SK-N-SH treated with all-trans-retinoic acid at 6 μM for 48 hours (cell line): ENCODE measurements at regions not wholly inside any gene's neighbourhood (a gene's known extent, or its start where the extent isn't known, plus 50 kb on each side); places are given as distances from the start of the nearest gene placed in this dataset.

Source experiments
- ATAC-seq: fragments of 200-7000 bp; cut with Tn5 transposase; 3 replicates; pipeline ENCODE4 v1.9.1; 2020; ENCODE audit warnings: mild to moderate bottlenecking, moderate library complexity
- ARNTL ChIP-seq: fragments of 450-650 bp; formaldehyde crosslinking; IDR thresholded peaks from 2 replicates; pipeline ENCODE4 v1.5.0; 2020; ENCODE audit warnings: low read depth, mild to moderate bottlenecking, moderate library complexity, borderline replicate concordance
- BACH2 ChIP-seq: fragments of 250-450 bp; sonication (Bioruptor Pico); IDR thresholded peaks from 2 replicates; pipeline ENCODE4 v1.9.0; 2021; ENCODE audit warnings: mild to moderate bottlenecking, borderline replicate concordance
- CSDC2 ChIP-seq: fragments of 250-450 bp; sonication (Bioruptor Pico); IDR thresholded peaks from 2 replicates; pipeline ENCODE4 v1.5.0; 2020; ENCODE audit warnings: mild to moderate bottlenecking, moderate library complexity
- ESRRG ChIP-seq: fragments of 250-450 bp; sonication (Bioruptor Pico); IDR thresholded peaks from 2 replicates; pipeline ENCODE4 v1.6.1; 2021; ENCODE audit warnings: mild to moderate bottlenecking
- GLIS3 ChIP-seq: fragments of 250-450 bp; sonication (Bioruptor Pico); IDR thresholded peaks from 2 replicates; pipeline ENCODE4 v1.5.0; 2020; ENCODE audit warnings: mild to moderate bottlenecking, moderate library complexity
- ISL1 ChIP-seq: fragments of 250-450 bp; sonication (Bioruptor Pico); IDR thresholded peaks from 2 replicates; pipeline ENCODE4 v2.1.2; 2022; ENCODE audit warnings: mild to moderate bottlenecking, moderate library complexity
- OSR1 ChIP-seq: fragments of 250-450 bp; sonication (Bioruptor Pico); IDR thresholded peaks from 2 replicates; pipeline ENCODE4 v1.8.0; 2022; ENCODE audit warnings: moderate library complexity, mild to moderate bottlenecking, inconsistent platforms
- POU6F1 ChIP-seq: fragments of 250-450 bp; sonication (Bioruptor Pico); IDR thresholded peaks from 2 replicates; pipeline ENCODE4 v1.8.0; 2021; ENCODE audit warnings: low read depth, mild to moderate bottlenecking, moderate library complexity, borderline replicate concordance
- PPARA ChIP-seq: fragments of 250-450 bp; sonication (Bioruptor Pico); IDR thresholded peaks from 2 replicates; pipeline ENCODE4 v1.5.0; 2020; ENCODE audit warnings: mild to moderate bottlenecking, borderline replicate concordance
- RARB ChIP-seq: fragments of 250-450 bp; sonication (Bioruptor Pico); IDR thresholded peaks from 2 replicates; pipeline ENCODE4 v1.8.0; 2021; ENCODE audit warnings: mild to moderate bottlenecking, moderate library complexity
- SNAI2 ChIP-seq: fragments of 250-450 bp; sonication (Bioruptor Pico); IDR thresholded peaks from 2 replicates; pipeline ENCODE4 v1.5.0; 2020; ENCODE audit warnings: mild to moderate bottlenecking, moderate library complexity
- TCF4 ChIP-seq: fragments of 250-450 bp; sonication (Bioruptor Pico); IDR thresholded peaks from 2 replicates; pipeline ENCODE4 v1.8.0; 2021; ENCODE audit warnings: mild to moderate bottlenecking, moderate library complexity, borderline replicate concordance
- TOX ChIP-seq: fragments of 250-450 bp; sonication (Bioruptor Pico); IDR thresholded peaks from 2 replicates; pipeline ENCODE4 v1.8.0; 2021; ENCODE audit warnings: mild to moderate bottlenecking, moderate library complexity, borderline replicate concordance
- TSHZ2 ChIP-seq: fragments of 250-450 bp; sonication (Bioruptor Pico); IDR thresholded peaks from 2 replicates; pipeline ENCODE4 v1.5.0; 2020; ENCODE audit warnings: mild to moderate bottlenecking, moderate library complexity
- ZC3H10 ChIP-seq: fragments of 250-450 bp; sonication (Bioruptor Pico); IDR thresholded peaks from 2 replicates; pipeline ENCODE4 v1.5.1; 2021; ENCODE audit warnings: mild to moderate bottlenecking, moderate library complexity
- ZFP3 ChIP-seq: fragments of 250-450 bp; sonication (Bioruptor Pico); IDR thresholded peaks from 2 replicates; pipeline ENCODE4 v1.5.0; 2020; ENCODE audit warnings: mild to moderate bottlenecking, moderate library complexity
- ZFP30 ChIP-seq: fragments of 450-650 bp; formaldehyde crosslinking; IDR thresholded peaks from 2 replicates; pipeline ENCODE4 v1.5.0; 2022; ENCODE audit warnings: mild to moderate bottlenecking, moderate library complexity
- ZNF565 ChIP-seq: fragments of 450-650 bp; formaldehyde crosslinking; conservative IDR thresholded peaks from 2 replicates; pipeline ENCODE4 v1.5.0; 2020; ENCODE audit warnings: low read depth, mild to moderate bottlenecking, moderate library complexity
- ZNF70 ChIP-seq: fragments of 450-650 bp; formaldehyde crosslinking; IDR thresholded peaks from 2 replicates; pipeline ENCODE4 v1.5.0; 2020; ENCODE audit warnings: mild to moderate bottlenecking, moderate library complexity
- ZNF8 ChIP-seq: fragments of 450-650 bp; formaldehyde crosslinking; IDR thresholded peaks from 2 replicates; pipeline ENCODE4 v1.5.0; 2020; ENCODE audit warnings: mild to moderate bottlenecking, moderate library complexity

- TF ChIP-seq ESRRG (CRISPR knock-in tag) (no peak), PPARA (CRISPR knock-in tag) (no peak), GLIS3 (no peak), ZFP30 (CRISPR knock-in tag) (no peak), ISL1 (CRISPR knock-in tag) (no peak), RARB (CRISPR knock-in tag) (no peak), ZNF565 (CRISPR knock-in tag) (no peak), BACH2 (no peak), SNAI2 (CRISPR knock-in tag) (no peak), ZC3H10 (no peak)
- ATAC-seq, result no peak
These were observed 190.2 kb downstream of the TBX5 start for GRCh38 chr12:114215746-114216145.

GRCh38 chr12:114213055-114213581, 192.8 kb downstream of the TBX5 start:
- ATAC-seq, result no peak

GRCh38 chr12:114209861-114210260, 196.1 kb downstream of the TBX5 start:
- TF ChIP-seq SNAI2 (CRISPR knock-in tag) (no peak), ZNF565 (CRISPR knock-in tag) (no peak), ARNTL (no peak), POU6F1 (CRISPR knock-in tag) (no peak), ISL1 (CRISPR knock-in tag) (no peak)
- ATAC-seq, result no peak

More at GRCh38 chr12:114213055-114213581, 192.8 kb downstream of the TBX5 start:
- TF ChIP-seq TOX (CRISPR knock-in tag) (no peak), ZNF565 (CRISPR knock-in tag) (no peak), ESRRG (CRISPR knock-in tag) (no peak)

- TF ChIP-seq CSDC2 (CRISPR knock-in tag), result no peak
- no peak for TF ChIP-seq GLIS3
- TF ChIP-seq ZFP30 (CRISPR knock-in tag), result no peak
- no peak for TF ChIP-seq POU6F1 (CRISPR knock-in tag)
- TF ChIP-seq ZFP3 (CRISPR knock-in tag), result no peak
- no peak for TF ChIP-seq RARB (CRISPR knock-in tag)
- TF ChIP-seq ZNF8 (CRISPR knock-in tag), result no peak
- TF ChIP-seq OSR1 (CRISPR knock-in tag), result no peak
- TF ChIP-seq TSHZ2 (CRISPR knock-in tag), result no peak
- no peak for TF ChIP-seq TCF4
- no peak for TF ChIP-seq PPARA (CRISPR knock-in tag)
- TF ChIP-seq, all 23 proteins: peak for 0
- ATAC-seq, result no peak
These were observed 199.4 kb downstream of the TBX5 start for GRCh38 chr12:114206525-114206924.

- ATAC-seq, result no peak
- TF ChIP-seq BACH2, result no peak
- no peak for TF ChIP-seq POU6F1 (CRISPR knock-in tag)
- TF ChIP-seq SNAI2 (CRISPR knock-in tag), result no peak
- no peak for TF ChIP-seq CSDC2 (CRISPR knock-in tag)
- no peak for TF ChIP-seq ARNTL
- TF ChIP-seq ZNF70 (CRISPR knock-in tag), result no peak
- no peak for TF ChIP-seq ISL1 (CRISPR knock-in tag)
- no peak for TF ChIP-seq TCF4
- no peak for TF ChIP-seq RARB (CRISPR knock-in tag)
- TF ChIP-seq TSHZ2 (CRISPR knock-in tag), result no peak
- no peak for TF ChIP-seq ESRRG (CRISPR knock-in tag)
- no peak for TF ChIP-seq GLIS3
- no peak for TF ChIP-seq ZFP3 (CRISPR knock-in tag)
- no peak for TF ChIP-seq OSR1 (CRISPR knock-in tag)
- no peak for TF ChIP-seq ZC3H10
- TF ChIP-seq TOX (CRISPR knock-in tag), result no peak
These were observed 204.2 kb downstream of the TBX5 start for GRCh38 chr12:114201794-114202193.
